GM18520 (cell line): ENCODE measurements at regions not wholly inside any gene's neighbourhood (a gene's known extent, or its start where the extent isn't known, plus 50 kb on each side); places are given as distances from the start of the nearest gene placed in this dataset.
"Not testable (repeated sequence)": the region's sequence is repeated elsewhere in the genome, so short reads cannot be mapped to it uniquely, and the experiment has no call there.

Experiments
- ATAC-seq: cut with Tn5 transposase; IDR thresholded peaks from one replicate; pipeline ENCODE4 v1.9.1; 2021; ENCODE audit not compliant: unreplicated experiment

DNA sequence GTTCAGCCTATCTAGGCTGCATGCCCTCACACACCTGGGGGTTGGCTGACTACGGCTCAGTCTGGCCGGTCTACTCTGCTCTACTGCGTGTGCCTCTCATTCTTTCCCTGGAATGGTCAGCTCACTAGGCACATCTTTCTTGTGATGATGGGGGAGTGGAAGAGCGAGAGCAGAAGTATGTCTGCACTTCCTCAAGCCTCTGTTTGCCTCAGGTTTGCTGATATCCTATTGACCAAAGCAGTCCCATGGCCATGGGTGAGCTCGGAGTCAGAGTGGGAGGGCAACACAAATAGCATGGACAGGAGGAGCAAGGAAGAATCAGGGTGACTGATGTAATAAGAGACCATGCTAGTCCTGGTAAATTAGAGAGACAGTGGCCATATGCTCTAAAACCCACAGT, 167.9 kb upstream of the PRICKLE2 start:
- no peak for ATAC-seq

DNA sequence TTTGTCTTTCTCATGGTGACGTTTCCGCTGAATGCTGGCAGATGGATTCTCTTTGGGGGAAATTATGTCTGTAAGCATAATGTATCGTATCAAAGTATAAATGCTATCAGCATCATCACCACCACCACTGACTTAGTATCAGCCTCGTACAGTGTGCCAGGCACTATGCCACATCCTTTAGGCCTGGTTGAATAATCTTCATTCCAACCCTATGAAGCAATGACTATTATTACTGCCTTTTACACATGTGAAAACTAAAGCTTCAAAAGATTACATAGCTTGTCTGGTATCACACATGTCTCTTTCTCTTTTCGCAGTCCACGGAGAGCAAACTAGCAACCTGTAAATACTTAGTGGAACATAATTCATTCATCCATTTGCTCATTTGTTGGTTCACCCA, 166.7 kb upstream of the PRICKLE2 start:
- ATAC-seq, result no peak

DNA sequence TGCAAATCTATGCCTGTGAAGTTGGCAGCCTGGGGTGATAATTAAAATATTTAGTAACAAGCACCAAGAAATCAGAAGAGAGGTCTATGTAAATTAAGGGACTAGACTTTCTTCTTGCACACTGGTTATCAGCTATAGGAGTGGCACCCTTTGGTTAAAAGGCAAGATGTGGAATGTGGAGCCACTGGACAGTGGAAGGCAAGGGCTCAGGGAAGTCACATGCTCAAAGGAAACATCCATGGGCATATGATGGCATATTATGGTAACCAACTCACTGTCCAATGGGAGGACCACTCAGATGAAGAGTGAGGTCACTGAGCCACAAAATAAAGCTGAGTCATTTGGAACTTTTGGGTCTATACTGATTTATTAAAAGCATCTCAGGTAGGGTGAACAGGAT, 165.6 kb upstream of the PRICKLE2 start:
- ATAC-seq, result no peak

DNA sequence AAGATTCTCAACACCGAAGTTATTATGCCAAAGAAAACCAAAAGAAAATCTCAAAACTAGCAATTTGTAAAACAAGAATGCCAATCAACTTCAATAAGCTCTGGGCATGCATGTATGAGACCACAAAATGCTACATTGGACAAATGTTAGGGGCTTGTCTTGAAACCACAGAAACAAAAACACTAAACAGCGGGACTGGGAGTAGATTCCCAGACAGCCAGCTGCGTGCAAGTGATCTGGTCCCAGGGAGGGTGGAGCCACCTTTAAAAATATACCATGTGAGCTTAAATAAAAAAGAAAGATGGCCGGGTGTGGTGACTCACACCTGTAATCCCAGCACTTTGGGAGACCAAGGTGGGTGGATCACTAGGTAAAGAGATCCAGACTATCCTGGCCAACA, 163.6 kb upstream of the PRICKLE2 start:
- no peak for ATAC-seq

DNA sequence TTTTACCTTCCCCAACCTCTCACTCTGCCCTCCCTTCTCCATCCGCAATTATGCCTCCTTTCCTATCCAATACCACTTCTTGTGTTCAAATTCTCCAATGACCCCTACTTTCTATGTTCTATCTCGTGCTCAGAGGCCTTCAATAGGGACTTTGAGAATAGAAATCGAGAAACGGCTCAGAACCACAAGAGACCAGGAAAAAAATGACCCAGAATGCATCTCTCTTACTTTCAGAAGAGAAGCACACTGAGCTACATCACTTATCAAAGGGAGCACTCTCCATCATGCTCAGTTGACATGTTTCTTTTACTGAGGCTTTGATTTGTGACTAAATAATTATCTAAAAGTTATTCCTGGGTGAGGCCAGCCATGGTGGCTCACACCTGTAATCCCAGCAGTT, 162.4 kb upstream of the PRICKLE2 start:
- ATAC-seq, result no peak

DNA sequence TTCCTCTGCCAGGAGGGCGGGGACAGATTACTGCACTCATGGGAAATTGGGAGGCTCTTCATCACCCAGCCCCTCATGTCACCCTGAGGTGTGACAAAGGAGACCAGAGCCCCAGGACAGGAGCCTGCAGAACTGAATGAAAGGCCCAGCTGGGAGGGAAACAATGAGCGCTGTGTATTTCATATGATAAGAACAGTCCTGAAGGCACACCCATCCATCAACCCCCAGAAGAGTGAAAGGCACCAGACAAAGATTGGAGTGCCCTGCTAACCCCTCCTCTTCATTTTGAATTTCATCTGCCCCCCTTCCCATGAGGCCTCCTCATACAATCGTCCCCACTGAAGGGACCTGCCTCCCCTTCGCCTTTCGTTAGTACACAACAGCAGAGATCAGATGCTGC, 160.0 kb upstream of the PRICKLE2 start:
- no peak for ATAC-seq

DNA sequence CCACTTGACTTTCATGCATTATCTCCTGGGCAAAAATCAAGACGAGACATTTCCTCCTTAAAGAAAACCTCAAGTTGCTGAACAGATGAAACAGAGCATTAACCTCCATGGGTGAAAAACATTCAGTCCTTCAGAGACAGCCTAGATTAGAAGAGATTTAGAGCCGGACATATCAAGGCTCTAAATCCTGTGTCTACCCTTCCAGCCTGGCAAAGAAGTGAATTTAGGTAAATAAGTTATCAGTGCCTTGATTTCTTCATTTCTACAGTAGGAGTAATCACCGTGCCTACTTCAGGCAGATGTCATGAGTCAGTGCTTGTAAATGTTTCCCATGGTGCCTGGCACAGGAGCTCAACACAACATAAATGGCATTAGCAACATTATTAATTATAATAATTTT, 159.3 kb upstream of the PRICKLE2 start:
- ATAC-seq, result no peak

DNA sequence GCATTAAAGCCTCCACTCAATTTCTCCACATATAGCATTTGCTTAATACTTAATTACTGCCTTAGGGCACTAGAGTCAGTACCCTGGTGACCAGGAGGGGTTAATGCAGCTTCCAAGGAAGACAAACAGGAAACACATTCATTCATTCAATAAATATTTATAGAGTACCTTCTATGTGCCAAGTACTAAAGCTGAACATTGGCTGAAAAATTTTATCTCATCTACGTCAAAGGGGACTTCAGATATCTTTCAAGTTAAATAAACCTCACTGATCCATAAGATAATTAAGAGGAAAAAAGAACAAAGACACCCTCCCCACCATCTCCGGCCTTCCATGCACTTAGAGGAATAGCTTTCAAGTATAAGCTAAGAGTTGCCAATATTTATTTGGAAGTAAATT, 156.9 kb upstream of the PRICKLE2 start:
- no peak for ATAC-seq

DNA sequence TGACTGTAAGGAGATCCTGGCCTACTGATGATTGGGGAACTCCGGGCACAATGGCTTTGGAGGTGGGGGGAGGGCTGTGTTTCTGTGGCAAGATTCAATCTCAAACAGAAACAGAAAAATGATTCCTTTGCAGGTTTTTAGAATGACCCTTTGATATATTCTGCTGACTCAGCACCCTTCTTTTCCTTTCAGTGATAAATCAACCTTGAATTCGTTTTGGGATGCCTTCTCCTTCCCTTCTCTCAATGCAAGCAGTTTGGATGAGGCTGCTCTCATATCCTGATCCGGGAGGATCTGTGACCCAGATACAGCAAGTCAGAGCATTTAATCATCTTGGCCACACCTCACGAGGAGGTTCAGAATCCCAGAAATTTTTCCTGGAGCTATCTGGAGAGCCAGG, 156.1 kb upstream of the PRICKLE2 start:
- ATAC-seq, result no peak

DNA sequence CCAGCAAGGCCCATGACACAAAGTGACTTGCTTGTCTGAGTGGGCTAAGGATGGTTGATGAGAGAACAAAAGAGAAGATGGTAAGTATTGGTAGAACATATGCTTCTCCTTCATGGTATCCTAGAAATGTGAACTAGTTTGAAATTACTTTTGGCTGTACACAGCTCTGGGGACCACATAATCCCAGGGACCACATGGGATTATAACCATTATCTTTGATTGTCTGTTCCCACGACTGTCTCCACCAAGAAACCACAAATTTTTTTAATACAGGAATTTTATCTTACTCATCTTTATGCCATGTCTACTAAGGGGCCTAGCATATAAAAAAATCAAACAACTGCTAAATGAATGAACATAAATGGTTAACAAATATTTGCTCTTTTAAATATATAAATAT, 155.3 kb upstream of the PRICKLE2 start:
- ATAC-seq, result no peak

DNA sequence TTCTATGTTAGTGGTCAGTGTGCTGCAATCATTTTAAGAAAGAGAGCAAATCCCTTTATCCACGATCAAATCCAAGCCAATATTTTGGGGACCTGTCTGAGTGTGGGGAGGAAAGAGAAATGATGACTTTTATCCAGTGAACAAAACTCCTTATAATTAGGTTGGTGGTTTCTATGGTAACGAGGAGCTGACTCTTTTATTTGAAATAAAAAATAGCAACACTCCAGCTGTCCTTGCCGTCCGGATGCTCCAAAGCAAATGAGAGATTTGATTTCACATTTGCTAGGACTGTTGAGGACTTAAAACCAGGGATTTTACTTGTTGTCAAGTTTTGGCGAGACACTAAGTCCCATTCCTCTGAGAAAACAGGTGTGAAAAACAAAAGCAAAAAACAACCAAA, 154.0 kb upstream of the PRICKLE2 start:
- ATAC-seq, result no peak

DNA sequence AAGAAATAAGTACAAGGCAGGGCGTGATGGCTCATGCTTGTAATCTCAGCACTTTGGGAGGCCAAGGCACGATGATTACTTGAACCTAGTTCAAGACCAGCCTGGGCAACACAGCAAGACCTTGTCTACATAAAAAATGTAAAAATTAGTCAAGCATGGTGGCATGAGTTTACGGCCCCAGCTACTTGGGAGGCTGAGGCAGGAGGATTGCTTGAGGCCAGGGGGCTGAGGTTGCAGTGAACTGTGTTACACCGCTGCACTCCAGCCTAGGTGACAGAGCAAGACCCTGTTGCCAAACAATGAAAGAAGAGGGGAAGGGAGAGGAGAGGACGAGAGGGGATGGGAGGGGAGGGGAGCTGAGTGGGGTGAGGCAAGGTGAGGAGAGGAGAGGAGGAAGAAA, 152.7 kb upstream of the PRICKLE2 start:
- ATAC-seq, result no peak

DNA sequence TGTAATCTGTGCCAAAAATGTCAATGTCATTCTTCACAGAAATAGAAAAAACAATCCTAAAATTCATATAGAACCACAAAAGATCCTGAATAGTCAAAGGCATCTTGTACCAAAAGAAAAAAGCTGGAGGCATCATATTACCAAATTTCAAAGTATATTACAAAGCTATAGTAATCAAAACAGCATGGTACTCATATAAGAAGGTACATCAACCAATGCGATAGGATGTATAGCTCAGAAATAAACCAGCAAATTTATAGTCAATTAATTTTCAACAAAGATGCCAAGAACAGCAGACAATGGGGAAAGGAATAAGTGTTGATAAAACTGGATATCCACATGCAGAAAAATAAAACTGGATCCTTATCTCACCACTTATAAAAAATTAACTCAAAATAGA, 150.5 kb upstream of the PRICKLE2 start:
- ATAC-seq, result no peak

DNA sequence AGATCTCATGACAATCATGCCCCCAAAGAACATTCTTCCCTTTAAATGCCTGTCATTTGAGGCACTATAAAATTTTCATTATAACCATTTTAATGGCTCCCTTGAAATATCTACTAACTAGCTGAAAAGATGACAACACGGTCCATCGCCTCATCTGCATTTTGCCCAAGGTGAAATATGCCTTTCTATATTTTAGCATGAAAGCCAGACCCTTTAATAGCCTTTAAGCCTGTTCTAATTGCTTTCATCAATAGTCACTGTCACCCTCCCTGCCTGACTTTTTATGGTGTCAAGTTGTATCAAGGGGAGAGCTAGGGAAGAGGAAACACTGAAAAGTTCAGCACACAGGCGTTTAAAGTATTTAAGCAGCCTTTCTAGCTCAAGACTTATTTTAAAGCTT, 144.1 kb upstream of the PRICKLE2 start:
- no peak for ATAC-seq

DNA sequence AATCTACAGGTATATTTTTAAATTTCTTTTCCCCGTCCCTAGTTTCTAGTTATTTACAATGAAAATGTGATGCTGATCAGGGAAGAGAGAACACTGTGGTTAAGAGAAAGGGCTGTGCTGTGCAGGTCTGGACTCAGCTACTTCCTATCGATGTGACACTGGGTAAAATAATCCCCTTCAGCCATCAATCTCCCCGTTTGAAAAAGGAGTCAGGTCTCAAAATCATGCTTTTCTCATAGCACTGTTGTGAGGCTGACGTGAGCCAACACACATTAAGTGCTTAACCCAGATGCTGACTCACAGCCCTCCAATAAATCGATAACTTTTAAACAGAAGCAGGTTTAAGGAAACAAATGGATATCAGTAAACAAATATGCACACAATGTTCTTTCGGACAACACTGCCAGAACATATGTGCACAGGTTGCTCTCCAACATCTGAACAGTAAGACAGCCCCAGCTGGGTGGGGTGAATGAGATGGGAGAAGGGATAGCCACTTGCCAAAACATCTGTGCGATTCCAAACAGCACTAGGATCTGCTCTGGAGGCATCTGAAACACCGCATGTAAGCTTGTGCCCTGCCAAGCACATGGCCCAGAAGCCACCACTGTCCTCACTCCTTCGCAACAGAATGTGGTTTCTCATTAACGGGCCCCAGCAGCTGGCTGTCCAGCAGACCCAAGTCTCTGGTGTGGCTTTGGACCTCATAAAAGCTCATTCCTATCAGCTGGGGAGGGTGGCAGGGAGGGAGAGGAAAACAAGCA, 143.2 kb upstream of the PRICKLE2 start:
- no peak for ATAC-seq

DNA sequence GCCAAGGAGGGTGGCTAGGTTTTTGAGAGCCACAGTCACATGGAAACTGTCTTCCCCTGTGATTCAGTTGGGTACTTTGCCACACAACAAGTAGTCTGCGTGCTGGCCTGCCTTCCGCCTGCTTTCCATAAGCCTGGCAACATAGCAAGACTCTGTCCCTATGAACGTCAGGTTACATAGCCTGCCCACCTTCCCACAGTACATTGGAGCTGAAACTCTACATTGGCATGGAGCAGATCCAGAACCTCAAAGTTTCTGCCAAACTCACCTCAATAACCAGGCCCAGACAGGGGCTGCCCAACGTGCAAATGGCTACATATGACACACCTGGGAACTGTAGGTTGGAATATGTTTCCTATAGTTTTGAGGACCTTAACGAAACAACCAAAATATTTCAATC, 140.6 kb upstream of the PRICKLE2 start:
- ATAC-seq, result no peak

DNA sequence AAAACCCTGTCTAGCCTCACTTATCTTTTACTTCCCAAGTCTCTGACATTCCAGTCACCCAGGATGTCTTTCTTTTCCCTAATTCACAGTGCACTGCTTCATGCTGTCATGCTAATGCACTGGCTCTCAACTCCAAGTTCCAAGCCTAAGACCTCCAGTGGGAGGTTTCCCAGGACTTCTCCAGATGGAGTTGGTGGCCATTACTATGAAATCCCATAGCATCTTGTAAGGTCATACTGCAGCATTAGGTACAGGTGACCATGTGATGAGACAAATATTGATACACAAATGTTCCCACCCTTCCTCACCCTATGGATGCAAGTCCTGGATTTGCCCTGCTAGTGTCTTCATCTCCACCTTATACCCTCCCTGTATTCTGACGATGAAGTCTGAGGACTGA, 138.6 kb upstream of the PRICKLE2 start:
- no peak for ATAC-seq

DNA sequence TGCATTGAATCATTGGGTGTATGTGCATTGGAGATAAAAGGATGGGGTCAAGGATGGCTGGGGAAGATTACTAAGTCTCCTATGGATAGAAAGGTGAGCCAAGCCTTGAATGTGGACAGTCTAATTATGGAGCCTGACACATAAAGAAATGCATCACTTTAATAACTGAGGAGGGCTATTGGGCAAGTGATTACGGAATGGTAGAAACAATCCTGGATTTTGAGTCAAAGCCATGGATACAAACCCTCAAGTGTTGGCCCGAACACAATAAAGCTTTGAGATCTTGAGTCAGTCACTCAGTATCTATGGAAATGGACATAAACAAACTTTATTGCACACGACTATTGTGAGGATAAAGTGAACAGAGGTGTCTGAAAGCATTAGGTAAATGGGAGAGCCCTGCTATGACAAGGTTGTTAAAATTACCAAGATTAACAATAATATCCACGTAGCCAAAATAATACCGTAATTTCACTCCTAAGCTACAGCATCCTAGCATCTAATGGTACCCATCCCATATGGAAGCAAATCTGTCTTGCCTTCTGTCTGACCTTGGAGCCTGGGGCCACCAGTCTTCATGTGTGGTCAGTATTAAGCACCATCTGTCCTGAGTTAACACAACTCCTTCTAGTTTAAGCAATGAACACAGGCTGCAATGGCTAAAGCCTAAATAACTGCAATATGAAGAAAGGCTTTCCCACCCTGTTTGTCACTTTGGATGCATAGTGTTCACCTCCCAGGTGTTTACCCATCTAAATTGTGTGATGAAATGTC, 136.9 kb upstream of the PRICKLE2 start:
- no peak for ATAC-seq

DNA sequence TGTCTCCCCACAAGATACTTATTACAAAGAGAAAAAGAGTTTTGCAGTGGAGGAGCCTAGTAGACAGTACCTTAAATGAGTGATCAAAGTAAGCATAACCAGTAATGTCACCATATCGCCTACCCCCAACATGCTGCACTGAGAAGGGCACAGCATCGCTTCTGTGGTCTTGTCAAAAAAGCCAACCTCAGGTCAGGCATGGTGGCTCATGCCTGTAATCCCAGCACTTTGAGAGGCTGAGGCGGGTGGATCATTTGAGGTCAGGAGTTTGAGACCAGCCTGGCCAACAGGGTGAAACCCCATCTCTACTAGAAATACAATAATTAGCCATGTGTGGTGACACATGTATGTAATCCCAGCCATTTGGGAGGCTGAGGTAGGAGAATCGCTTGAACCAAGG, 135.8 kb upstream of the PRICKLE2 start:
- ATAC-seq, result not testable (repeated sequence)

DNA sequence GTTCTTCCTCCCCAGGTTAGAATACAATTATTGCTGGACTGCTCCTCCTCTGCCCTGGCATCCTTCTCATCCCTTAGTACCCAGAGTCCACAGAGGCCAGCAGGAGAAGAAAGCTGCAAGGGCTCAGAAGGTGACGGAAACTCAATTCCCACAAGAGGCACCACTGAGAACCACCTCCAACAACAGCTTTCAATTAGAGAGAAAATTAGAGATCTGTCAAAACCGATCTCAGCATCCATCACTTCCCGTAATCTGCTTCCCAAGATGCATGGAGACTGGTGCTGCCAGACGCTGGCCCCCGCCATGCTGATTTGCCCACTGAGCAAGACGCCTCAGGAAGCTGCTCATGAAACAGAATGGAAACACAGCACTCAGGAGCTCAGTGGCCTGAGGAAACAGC, 135.0 kb upstream of the PRICKLE2 start:
- ATAC-seq, result no peak

DNA sequence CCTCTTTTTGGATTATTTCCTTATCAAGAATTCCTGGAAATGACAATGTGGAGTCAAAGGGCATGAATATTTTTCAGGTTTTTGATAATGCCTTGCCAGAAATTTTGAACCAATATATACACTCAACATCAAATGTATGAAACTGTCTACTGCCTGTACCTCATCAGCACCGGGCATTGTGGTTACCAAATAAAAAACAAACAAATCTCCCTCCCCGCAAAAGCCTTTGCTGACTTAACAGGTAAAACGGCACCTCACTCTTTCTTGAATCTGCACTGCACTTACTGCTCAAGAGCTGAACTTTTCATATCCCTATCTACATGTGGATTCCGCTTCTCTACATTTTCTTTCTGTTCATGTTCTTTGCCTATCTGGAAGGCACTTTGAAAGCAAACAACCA, 134.5 kb upstream of the PRICKLE2 start:
- no peak for ATAC-seq

DNA sequence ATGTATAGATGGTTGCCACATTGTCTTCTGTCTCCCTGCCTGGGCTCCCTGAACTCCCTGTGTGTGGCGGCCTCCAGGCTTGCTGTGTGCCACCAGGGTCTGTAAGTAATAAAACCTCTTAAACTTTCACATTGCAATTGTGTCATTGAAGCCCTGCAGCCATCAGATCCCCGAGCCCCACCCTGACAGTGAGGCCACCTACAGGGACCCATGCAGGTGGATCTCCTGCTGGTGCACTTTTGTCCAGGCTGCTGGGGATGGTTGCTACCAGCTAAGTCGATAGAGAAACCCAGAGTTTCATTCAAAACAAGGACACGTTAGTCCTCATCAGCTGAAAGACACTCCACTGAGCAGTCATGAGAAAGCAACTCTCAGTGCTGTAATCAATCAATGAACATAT, 133.6 kb upstream of the PRICKLE2 start:
- no peak for ATAC-seq

DNA sequence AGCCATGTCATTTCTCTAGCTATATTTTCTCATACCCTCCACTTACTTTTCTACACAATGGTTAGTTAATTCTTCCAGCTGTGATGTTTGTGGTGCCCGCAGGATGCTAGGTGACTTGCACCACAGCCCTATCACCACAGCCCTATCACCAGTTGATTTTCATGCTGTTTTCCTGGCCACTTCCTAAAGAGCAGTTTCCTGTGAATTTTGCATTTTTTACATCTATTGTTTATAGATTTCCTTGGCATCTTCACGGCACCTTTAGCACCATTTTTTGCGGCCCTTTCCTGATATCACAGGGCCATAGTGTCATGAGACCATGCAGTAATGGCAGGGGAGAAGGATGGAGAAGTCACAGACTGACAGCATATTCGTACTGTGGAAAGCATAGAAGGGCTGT, 132.9 kb upstream of the PRICKLE2 start:
- ATAC-seq, result no peak
